MM.1S (cell line): ENCODE measurements at regions not wholly inside any gene's neighbourhood (a gene's known extent, or its start where the extent isn't known, plus 50 kb on each side); places are given as distances from the start of the nearest gene placed in this dataset.

Source experiments
- DNase-seq: peaks from one replicate; pipeline ENCODE4 v3.0.0-alpha.2; 2015
- H2AFZ ChIP-seq: fragments of 300-600 bp; sonication (generic); 2 replicates; pipeline ENCODE4 v1.6.0; 2016; ENCODE audit warnings: antibody characterized with exemption, low read length
- H3F3A ChIP-seq: fragments of 300-600 bp; sonication (generic); 2 replicates; pipeline ENCODE4 v1.6.1; 2016; ENCODE audit warnings: mild to moderate bottlenecking, antibody characterized with exemption, low read length, moderate library complexity, mixed read lengths; ENCODE audit not compliant: insufficient read depth
- H3K27ac ChIP-seq: fragments of 300-600 bp; sonication (generic); 2 replicates; pipeline ENCODE4 v1.5.1; 2016; ENCODE audit warnings: mild to moderate bottlenecking, low read length
- H3K27me3 ChIP-seq: fragments of 300-600 bp; sonication (generic); replicated peaks from 2 replicates; pipeline ENCODE4 v1.6.0; 2016; ENCODE audit warnings: low read length; ENCODE audit not compliant: insufficient read depth
- H3K36me3 ChIP-seq: fragments of 300-600 bp; sonication (generic); replicated peaks from 2 replicates; pipeline ENCODE4 v1.6.1; 2016; ENCODE audit warnings: mild to moderate bottlenecking, low read length, mixed read lengths; ENCODE audit not compliant: insufficient read depth
- H3K4me1 ChIP-seq: fragments of 300-600 bp; sonication (generic); 2 replicates; pipeline ENCODE4 v1.6.1; 2016; ENCODE audit warnings: low read length, mixed read lengths
- H3K4me2 ChIP-seq: fragments of 300-600 bp; sonication (generic); 2 replicates; pipeline ENCODE4 v1.6.0; 2016; ENCODE audit warnings: low read depth, low read length
- H3K4me3 ChIP-seq: fragments of 300-600 bp; sonication (generic); 2 replicates; pipeline ENCODE4 v1.5.1; 2016; ENCODE audit warnings: low read length, mixed read lengths
- H3K79me2 ChIP-seq: fragments of 300-600 bp; sonication (generic); 2 replicates; pipeline ENCODE4 v1.6.1; 2016; ENCODE audit warnings: mixed run types, low read length, mixed read lengths
- H3K9ac ChIP-seq: fragments of 300-600 bp; sonication (generic); 2 replicates; pipeline ENCODE4 v1.6.1; 2016; ENCODE audit warnings: low read length, mixed read lengths
- H3K9me2 ChIP-seq: fragments of 300-600 bp; sonication (generic); replicated peaks from 2 replicates; pipeline ENCODE4 v1.6.1; 2016; ENCODE audit warnings: mild to moderate bottlenecking, low read length, mixed read lengths; ENCODE audit not compliant: insufficient read depth
- H3K9me3 ChIP-seq: fragments of 300-600 bp; sonication (generic); replicated peaks from 2 replicates; pipeline ENCODE4 v1.6.1; 2016; ENCODE audit warnings: mild to moderate bottlenecking, low read length, mixed read lengths; ENCODE audit not compliant: insufficient read depth
- H4K20me1 ChIP-seq: fragments of 300-600 bp; sonication (generic); 2 replicates; pipeline ENCODE4 v1.6.1; 2016; ENCODE audit warnings: mild to moderate bottlenecking, low read length, moderate library complexity, mixed read lengths; ENCODE audit not compliant: insufficient read depth
- CTCF ChIP-seq: fragments of 300-600 bp; sonication (generic); IDR thresholded peaks from 2 replicates; pipeline ENCODE4 v1.5.1; 2016; ENCODE audit warnings: antibody characterized with exemption, low read length, mixed read lengths
- EZH2 ChIP-seq: fragments of 300-600 bp; sonication (generic); optimal IDR thresholded peaks from 2 replicates; pipeline ENCODE3; 2017; ENCODE audit warnings: low read depth, mild to moderate bottlenecking, antibody characterized with exemption, low read length, mixed read lengths
- EZH2phosphoT487 ChIP-seq: fragments of 300-600 bp; sonication (generic); IDR thresholded peaks from 2 replicates; pipeline ENCODE4 v1.6.1; 2018; ENCODE audit warnings: antibody characterized with exemption, low read length

- Histone ChIP-seq H3K36me3 (no peaks in the 10 kb centered on the region), H3K4me2 (no peak overlapping the region), H3K9me2 (no peaks in the 10 kb centered on the region)
Observed at GRCh38 chr2:42867093-42868065, 75.0 kb upstream of the HAAO start.

GRCh38 chr2:42865884-42866881 is 73.8 kb upstream of the HAAO start:
- Histone ChIP-seq H2AFZ (no peak overlapping the region), H3K27ac (no peak overlapping the region)

More at GRCh38 chr2:42867093-42868065, 75.0 kb upstream of the HAAO start:
- Histone ChIP-seq H3K9ac (no peak overlapping the region), H3K27me3 (no peaks in the 10 kb centered on the region), H3K27ac (no peak overlapping the region), H3K79me2 (no peaks in the 10 kb centered on the region), H3K4me3 (no peak overlapping the region), H2AFZ (no peak overlapping the region), H3K4me1 (no peaks in the 10 kb centered on the region), H3K9me3 (no peaks in the 10 kb centered on the region), H4K20me1 (no peaks in the 10 kb centered on the region), H3F3A (no peaks in the 10 kb centered on the region)
- TF ChIP-seq CTCF (no peak), EZH2phosphoT487 (no peak), EZH2 (no peak)
- DNase-seq, result no peak

More at GRCh38 chr2:42865884-42866881, 73.8 kb upstream of the HAAO start:
- H3K4me1 ChIP-seq, result no peaks in the 10 kb centered on the region
- H3K9ac ChIP-seq, result no peak overlapping the region
- H3K4me3 ChIP-seq, result no peak overlapping the region
- H3K36me3 ChIP-seq, result no peaks in the 10 kb centered on the region
- no peaks in the 10 kb centered on the region for H3K79me2 ChIP-seq
- H4K20me1 ChIP-seq, result no peaks in the 10 kb centered on the region
- DNase-seq, result no peak
- H3K9me3 ChIP-seq, result no peaks in the 10 kb centered on the region
- H3K4me2 ChIP-seq, result no peak overlapping the region
- no peaks in the 10 kb centered on the region for H3K27me3 ChIP-seq
- no peak for TF ChIP-seq CTCF
- TF ChIP-seq EZH2phosphoT487, result no peak
- no peak for TF ChIP-seq EZH2
- H3K9me2 ChIP-seq, result no peaks in the 10 kb centered on the region
- no peaks in the 10 kb centered on the region for H3F3A ChIP-seq
